ENCODE measurements at regions not wholly inside any gene's neighbourhood (a gene's known extent, or its start where the extent isn't known, plus 50 kb on each side); places are given as distances from the start of the nearest gene placed in this dataset.

- TF ChIP-seq CTCF (IDR thresholded peaks at IDR 0.05; ENCODE audit: low read depth, low read length, poor library complexity, severe bottlenecking) (no peak), EZH2phosphoT487 (IDR thresholded peaks at IDR 0.05; ENCODE audit: borderline replicate concordance, low read length) (no peak)
Measured at GRCh38 chr11:79982185-79982584, 541.4 kb upstream of the TENM4 start.
